HG02588 (cell line): ENCODE measurements at regions not wholly inside any gene's neighbourhood (a gene's known extent, or its start where the extent isn't known, plus 50 kb on each side); places are given as distances from the start of the nearest gene placed in this dataset.

Source experiments
- ATAC-seq: cut with Tn5 transposase; IDR thresholded peaks from one replicate; pipeline ENCODE4 v1.9.1; 2021; ENCODE audit warnings: mild to moderate bottlenecking, moderate library complexity; ENCODE audit not compliant: unreplicated experiment

GRCh38 chr12:73330584-73331351, 1058.6 kb downstream of the TRHDE start:
- ATAC-seq = no peak

GRCh38 chr12:73341559-73342247, 1069.5 kb downstream of the TRHDE start:
- no peak for ATAC-seq

DNA sequence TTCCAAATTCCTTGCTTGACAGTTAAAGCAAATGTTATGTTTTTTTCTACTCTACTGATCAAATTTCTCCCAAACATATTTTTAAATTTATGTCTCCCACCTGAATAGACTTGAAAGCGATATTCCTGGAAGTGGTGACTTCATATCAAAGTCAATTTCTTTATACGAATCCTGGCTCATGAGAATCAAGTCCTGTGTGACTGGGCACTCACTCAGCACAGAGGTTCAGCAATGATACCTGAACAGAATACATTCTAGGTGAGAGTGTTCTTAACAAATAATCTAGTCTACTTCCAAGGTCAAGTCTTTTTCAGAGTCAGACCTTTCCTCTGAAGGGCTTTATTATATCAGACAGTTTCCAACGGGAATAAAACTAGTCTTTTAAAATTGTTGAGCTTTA, 1070.6 kb downstream of the TRHDE start:
- no peak for ATAC-seq

DNA sequence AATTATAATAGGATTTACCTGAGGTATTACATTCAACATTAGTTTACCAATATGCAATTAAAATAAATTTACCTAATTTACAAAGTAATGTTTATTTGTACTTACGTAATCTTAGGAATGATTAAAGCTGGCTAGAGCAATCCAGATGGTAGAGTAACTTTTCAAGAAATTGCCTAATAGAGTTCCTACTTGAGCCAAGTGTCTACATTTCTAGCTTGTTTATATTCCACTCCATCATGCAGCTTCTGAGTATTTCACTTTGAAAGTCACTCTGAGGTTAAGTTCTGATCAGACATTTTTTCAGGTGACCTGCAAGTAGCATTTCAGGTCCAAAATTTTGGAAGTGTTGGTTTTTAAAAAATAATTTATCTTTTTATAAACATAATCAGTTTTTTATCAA, 1080.7 kb downstream of the TRHDE start:
- no peak for ATAC-seq

DNA sequence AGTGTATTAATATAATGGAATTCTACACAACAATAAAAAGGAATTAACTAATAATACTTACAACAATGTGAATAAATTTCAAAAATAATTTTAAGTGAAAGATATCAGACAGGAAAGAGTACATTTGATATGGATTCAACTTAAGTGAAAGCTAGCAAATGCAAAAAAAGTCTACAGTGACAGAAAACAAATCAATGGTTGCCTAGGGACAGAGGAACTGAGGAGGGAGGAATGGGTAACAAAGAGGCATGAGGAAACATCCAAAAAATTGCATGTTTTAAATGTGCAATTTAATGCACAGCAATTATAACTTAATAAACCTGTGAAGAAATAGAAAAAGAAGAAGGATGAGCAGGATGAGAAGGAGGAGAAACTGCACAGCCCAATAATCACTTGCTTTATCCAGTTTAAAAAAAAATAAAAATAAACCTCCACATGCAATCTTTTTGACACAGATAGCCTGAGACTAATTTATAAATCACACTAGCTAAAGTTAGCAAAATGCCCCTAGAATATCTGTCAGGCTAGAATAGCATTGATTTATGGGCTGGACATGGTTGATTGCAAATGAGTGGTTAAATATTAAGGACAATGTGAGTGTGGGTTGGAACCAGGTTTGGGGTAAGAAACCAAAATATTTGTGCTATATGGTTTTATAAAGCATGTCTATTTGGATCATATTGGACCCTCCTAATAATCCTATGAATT, 1089.1 kb downstream of the TRHDE start:
- ATAC-seq = no peak

GRCh38 chr12:73361864-73362230, 1089.7 kb downstream of the TRHDE start:
- ATAC-seq = no peak

DNA sequence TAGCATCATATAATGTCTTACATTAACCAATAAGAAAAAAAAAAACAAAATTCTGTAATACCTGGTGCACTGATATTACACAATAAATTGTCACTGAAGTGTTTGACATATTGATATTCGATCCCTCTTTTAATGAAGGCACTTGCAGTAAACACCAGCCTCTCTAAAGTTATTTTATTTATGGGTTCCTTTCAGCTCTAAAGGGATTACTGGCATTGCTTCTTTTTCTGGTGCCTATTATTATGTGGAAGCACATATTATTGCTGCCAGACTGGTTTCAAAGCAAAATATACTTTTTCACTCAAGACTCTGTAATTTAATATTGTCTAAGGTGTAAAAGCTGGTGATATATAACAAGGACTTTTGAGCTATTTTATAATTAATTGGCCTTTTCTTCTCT, 1090.5 kb downstream of the TRHDE start:
- no peak for ATAC-seq

DNA sequence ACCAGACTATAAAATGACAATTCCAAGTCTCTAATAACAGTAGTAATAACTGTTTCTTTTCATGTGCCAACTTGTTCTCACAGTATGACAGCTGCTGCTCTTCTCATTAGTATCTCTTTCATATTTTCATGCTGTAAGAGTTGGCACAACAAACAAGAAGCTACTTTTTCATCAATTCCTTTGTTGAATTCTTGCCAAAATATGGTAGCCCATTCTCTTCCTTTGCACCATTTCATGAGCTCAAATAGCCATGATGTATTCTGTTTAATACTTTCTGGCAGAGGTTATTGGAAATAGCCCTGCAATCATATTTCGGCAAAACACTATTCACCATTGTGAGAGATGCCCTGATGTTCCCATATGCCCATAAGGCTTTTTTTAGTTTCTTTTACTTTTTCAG, 1100.7 kb downstream of the TRHDE start:
- no peak for ATAC-seq

GRCh38 chr12:73374360-73374759, 1102.2 kb downstream of the TRHDE start:
- no peak for ATAC-seq

DNA sequence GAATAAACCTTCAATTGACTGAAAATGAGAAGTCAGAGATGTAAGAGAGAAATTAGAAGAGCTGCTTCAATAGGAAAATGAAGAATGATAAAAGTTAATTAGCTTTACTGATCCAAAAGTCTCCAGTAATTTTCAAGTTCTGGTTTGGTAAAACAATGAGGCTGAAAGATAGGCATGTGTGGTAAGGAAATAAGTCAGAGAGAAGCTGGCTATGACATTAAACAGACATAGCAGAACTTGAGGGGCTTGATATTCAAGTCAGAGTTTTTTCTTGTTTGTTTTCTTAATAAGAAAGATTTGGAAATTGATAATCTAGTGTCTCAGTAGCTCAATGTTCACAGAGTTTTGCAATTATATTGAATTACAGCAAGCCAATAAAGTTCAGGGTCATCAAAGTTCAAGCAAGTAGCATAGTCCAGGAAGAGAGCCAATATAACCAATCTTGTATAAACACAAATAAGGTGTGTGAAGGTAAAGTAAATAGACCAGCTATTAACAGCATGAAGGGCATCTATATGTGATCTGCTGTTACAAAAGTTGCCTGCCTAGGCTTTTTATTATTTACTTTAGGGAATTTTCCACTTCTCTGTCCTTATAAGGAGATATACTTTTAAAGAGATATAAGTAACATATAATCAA, 1111.5 kb downstream of the TRHDE start:
- ATAC-seq = no peak

- no peak for ATAC-seq
Observed at GRCh38 chr12:73384592-73384991, 1112.4 kb downstream of the TRHDE start.

DNA sequence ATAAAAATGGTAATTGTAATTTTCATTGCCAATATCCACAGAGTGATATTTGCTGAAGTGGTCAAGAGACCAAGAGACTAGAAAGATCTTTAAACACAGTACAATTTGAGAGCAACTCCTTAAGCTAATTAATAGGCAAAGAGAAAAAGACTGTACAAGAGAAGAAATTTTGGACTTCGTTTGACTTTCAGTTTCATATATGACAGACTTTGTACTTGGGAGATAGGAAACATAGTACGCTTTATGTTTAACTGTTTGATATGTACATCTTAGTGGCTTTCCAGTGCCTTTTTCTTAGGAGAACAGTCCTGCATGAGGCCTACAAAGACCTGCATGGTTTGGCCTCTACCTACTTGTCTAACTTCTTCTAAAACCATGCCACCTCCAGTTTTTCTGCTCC, 1118.1 kb downstream of the TRHDE start:
- no peak for ATAC-seq

GRCh38 chr12:73413051-73413450, 1124.6 kb upstream of the ATXN7L3B start:
- ATAC-seq = no peak

DNA sequence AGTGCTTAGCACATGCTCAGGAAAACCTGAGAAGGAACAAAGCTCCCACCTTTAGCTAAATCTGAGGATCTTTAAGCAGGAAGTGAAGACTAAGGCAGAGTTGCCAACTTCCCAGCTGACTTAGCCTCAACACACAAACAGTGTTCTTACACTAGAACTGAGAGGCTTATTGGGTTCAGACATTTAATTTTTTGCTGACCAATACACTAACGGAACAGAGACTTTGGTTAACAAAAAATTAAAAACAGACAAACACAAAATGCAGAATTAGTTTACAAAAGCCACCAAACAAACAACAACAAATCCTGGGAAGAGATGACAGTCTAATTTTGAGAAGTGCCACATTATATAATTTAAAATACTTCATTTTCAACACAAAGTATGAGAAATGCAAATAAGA, 1123.7 kb upstream of the ATXN7L3B start:
- no peak for ATAC-seq

GRCh38 chr12:73414926-73415325, 1122.7 kb upstream of the ATXN7L3B start:
- ATAC-seq = no peak

DNA sequence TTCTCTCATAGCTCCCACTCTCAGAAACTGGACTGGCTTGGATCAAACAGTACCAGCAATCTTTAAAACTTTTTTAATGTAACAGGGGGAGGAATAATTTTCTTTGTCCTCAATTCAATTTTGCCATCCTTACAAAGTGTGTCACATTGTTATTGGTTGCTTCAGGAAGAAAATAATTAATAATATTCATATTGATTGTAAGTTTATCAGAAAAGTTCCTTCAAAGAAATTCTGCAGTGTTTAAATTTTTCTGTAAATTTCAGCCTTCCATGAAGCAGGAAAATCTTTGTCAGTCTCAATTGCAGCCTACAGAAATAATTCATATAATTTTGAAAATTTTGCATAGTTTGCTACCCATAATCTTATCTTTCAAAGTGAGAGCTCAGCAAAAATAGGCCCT, 1119.1 kb upstream of the ATXN7L3B start:
- ATAC-seq = no peak

GRCh38 chr12:73421832-73422231, 1115.8 kb upstream of the ATXN7L3B start:
- ATAC-seq = peak; percentile 86

- ATAC-seq = no peak
Observed at GRCh38 chr12:73424484-73424883, 1113.2 kb upstream of the ATXN7L3B start.

DNA sequence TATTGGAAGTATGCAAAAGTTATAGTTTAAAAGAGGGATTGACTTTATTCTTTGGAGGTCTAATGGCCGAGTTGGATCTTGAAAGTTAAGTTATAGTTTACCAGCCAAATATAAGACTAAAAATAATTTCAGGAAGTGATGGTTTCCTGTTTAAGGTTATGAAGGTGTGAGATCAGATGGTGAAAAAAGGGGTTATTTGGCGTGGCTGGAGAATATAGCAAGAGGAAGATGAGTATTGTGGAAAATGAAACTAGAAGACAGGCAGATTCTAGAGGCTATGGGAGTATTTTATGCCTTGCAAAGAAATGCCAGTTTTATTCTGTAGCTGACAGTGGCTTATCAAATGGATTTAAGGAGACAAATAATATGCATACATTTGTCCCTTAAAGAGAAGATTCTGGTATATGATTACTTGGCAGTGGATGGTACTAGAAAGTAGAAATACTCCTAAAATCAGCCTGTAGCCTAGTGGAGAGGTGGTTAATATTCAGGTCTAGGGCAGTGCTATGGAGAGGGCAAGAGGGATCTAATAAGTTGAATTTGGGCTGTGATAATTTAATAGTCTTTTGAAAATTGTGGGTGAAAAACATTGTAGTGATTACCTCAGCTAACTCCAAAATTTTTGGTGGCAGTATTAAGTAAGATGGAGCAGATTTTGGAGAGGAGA, 1091.8 kb upstream of the ATXN7L3B start:
- peak; percentile 94 for ATAC-seq

DNA sequence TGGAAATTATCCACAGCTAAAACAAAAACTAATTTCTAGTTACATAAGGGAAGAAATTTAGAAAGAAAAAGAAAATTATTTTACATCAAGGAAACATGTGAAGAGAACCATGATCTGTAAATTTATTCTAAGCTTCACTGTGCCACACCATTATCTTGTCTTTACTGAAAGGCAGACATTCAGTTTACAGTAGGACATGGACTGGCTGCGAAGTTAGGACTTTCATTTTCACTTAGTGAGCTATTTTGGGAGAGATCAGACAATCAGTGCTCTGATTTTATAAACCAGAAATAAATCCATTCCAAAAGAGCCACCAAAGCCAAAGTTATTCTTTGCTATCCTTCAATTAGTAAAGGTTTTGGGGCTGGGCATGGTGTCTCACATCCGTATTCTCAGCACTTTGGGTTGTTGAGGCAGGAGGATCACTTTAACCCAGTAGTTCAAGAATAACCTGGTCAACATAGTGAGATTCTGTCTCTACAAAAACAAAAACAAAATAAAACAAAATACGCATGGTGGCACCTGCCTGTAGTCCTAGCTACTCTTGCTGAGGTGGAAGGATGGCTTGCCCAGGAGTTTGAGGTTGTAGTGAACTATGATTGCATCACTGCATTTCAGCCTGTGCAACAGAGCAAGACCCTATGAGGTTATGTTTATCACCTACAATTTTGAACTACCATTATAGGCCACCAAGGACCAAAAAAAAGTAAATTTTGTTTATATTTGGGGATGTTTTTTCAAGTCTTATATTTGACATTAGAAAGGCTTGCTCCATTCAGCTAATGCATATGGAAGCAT, 1084.8 kb upstream of the ATXN7L3B start:
- peak; percentile 70 for ATAC-seq
